ENCODE measurements at regions not wholly inside any gene's neighbourhood (a gene's known extent, or its start where the extent isn't known, plus 50 kb on each side); places are given as distances from the start of the nearest gene placed in this dataset.
"Not testable (repeated sequence)": the region's sequence is repeated elsewhere in the genome, so short reads cannot be mapped to it uniquely, and the experiment has no call there.

DNA sequence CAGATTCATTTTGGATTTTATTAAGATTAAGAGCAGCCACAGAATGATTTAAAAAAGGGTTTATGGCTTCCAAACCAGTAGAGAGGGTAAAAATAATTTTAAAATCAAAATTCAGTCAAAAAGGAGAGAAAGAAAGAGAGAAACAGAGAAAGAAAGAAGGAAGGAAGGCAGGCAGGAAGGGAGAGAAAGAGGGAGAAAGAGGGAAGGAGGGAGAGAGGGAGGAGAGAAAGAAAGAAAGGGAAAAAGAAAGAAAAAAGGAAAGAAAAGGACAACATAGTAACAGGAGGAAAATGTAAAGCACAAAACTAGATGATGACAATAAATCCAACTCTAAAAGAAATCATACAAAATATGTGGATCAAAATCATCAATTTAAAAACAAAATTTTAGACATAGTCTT lies 79.6 kb upstream of the FRG1 start:
- H3K27ac ChIP-seq: no peak overlapping the region
- no peak for TF ChIP-seq CTCF (conservative IDR thresholded peaks at IDR 0.05)

- no peak for TF ChIP-seq CTCF (conservative IDR thresholded peaks at IDR 0.05)
- no peak overlapping the region for H3K27ac ChIP-seq
Measured at GRCh38 chr4:189869236-189869635, 71.4 kb upstream of the FRG1 start.

- no peak overlapping the region for H3K27ac ChIP-seq
- no peak for TF ChIP-seq CTCF (conservative IDR thresholded peaks at IDR 0.05)
Measured at GRCh38 chr4:189870511-189871234, 70.0 kb upstream of the FRG1 start.

DNA sequence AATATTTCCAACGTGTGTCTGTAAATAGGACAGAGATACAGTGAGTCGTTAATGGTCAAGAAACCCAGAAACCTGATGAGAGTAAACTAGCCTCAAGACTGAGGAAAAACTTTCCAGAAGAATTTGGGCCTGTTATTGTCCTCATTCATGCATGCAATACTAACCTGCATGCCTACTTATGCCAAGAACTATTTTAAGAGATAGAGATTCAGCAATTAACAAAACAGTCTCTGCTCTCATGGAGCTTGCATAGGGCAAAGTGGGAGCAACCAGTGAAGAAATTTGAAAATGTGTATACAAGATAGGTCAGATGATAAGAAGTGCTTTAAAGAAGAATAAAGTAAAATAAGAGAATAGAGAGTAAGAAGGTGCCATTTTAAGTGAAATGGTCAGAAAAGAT lies 66.1 kb upstream of the FRG1 start:
- TF ChIP-seq CTCF (conservative IDR thresholded peaks at IDR 0.05): no peak
- no peak overlapping the region for H3K27ac ChIP-seq

DNA sequence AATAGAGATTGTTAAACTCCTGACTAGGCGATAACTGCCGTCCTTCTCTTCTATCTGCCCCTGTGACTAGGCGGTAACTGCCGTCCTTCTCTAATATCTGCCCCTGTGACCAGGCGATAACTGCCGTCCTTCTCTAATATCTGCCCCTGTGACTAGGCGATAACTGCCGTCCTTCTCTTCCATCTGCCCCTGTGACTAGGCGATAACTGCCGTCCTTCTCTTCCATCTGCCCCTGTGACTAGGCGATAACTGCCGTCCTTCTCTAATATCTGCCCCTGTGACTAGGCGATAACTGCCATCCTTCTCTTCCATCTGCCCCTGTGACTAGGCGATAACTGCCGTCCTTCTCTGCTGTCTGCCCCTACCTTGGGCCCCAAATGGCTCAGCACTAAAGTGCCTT lies 59.5 kb upstream of the FRG1 start:
- H3K27ac ChIP-seq: not testable (repeated sequence)

GRCh38 chr4:189888407-189888806 lies 52.3 kb upstream of the FRG1 start:
- H3K27ac ChIP-seq: not testable (repeated sequence)

Measured in VCaP (cell line).